T-helper 2 cell treated with Interferon-gamma antibody and Interleukin-4, amounts not matched to agents 5 μg/mL and 100 μg/mL, for 36 hours (primary cell): ENCODE measurements at regions not wholly inside any gene's neighbourhood (a gene's known extent, or its start where the extent isn't known, plus 50 kb on each side); places are given as distances from the start of the nearest gene placed in this dataset.
"Not testable (repeated sequence)": the region's sequence is repeated elsewhere in the genome, so short reads cannot be mapped to it uniquely, and the experiment has no call there.

Source experiments
- DNase-seq: peaks from one replicate; pipeline ENCODE4 v3.0.0; 2021; ENCODE audit warnings: low spot score
- H3K27ac Mint-ChIP-seq: one replicate; pipeline ENCODE4 v1.8.0; 2021; ENCODE audit warnings: mild to moderate bottlenecking, mixed read lengths
- H3K27me3 Mint-ChIP-seq: one replicate; pipeline ENCODE4 v1.8.0; 2021; ENCODE audit warnings: low read depth, mixed read lengths
- H3K36me3 Mint-ChIP-seq: one replicate; pipeline ENCODE4 v1.8.0; 2021; ENCODE audit warnings: low read depth, mixed read lengths
- H3K4me1 Mint-ChIP-seq: one replicate; pipeline ENCODE4 v1.8.0; 2021; ENCODE audit warnings: low read depth, mixed read lengths
- H3K4me3 Mint-ChIP-seq: one replicate; pipeline ENCODE4 v1.8.0; 2022; ENCODE audit warnings: mild to moderate bottlenecking, moderate library complexity, mixed read lengths
- H3K9me3 Mint-ChIP-seq: one replicate; pipeline ENCODE4 v1.8.0; 2021; ENCODE audit warnings: mixed read lengths

DNA sequence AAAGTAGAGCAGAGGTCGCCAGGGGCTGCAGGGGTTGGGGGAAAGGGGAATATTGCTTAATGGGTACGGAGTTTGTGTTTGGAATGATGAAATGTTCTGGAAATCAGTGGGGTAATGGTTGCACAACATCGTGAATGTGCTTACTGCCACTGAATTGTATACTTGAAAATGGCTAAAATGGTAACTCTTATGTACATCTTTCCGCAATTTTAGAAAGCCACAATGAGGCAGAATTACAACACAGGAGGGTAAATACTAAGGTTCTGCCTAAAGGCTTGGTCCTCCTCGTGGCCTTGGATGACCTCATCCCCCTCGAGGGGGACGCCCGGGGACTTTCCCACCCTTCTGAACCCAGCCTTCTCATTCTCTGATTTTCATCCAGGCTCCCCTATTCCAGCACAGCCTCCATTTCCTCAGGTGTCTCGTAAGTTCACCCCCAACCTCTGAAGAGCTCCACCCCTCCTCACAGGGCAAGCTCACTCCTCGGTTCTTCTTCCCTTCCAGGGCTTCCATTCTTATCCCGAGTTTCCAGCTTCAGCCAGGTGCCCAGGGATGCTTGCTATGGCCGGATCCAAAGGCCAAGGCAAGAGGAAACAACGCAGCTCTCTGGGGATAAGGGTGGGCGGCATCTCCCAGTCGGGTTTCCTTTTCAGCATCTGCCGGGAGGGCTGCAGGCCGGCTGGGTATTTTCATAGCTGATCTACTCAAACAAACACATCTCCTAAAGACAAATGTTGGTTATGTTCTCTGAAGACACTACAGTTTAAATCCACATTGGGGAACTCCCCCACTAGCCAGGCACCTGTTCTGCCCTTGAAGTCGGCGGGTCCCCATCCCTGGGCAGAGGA lies 71.3 kb upstream of the ACSL1 start:
- Mint-ChIP-seq H3K27ac (no peak overlapping the region), H3K4me3 (no peak overlapping the region), H3K9me3 (no peaks in the 10 kb centered on the region), H3K36me3 (no peaks in the 10 kb centered on the region), H3K27me3 (peaks cover 11% of the 10 kb centered on the region), H3K4me1 (no peaks in the 10 kb centered on the region)
- no peak for DNase-seq

- Mint-ChIP-seq H3K27ac (no peak overlapping the region), H3K27me3 (peaks cover 11% of the 10 kb centered on the region), H3K9me3 (no peaks in the 10 kb centered on the region), H3K4me1 (no peaks in the 10 kb centered on the region), H3K4me3 (no peak overlapping the region), H3K36me3 (no peaks in the 10 kb centered on the region)
- DNase-seq, result no peak
Observed at GRCh38 chr4:184897895-184898294, 72.1 kb upstream of the ACSL1 start.

DNA sequence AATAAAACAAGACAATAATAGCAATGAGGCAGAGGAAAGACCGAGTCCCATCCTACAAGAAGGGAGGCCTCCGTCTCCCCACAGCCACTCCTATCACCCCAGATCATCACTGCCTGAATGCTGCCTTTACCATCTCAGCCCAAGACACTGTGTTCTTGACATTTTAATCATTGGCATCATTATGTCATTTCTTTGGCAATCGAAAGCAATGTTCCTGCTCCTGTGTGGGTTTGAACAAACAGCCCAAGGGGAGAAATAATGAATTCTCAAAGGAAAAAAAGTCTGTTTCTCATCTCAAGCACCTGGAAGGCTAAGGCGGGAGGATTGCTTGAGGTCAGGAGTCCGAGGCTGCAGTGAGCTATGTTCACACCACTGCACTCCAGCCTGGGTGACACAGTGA lies 73.0 kb upstream of the ACSL1 start:
- DNase-seq, result no peak
- Mint-ChIP-seq H3K9me3 (no peaks in the 10 kb centered on the region), H3K27ac (no peak overlapping the region), H3K27me3 (peaks cover 6% of the 10 kb centered on the region), H3K36me3 (no peaks in the 10 kb centered on the region), H3K4me1 (no peaks in the 10 kb centered on the region), H3K4me3 (no peak overlapping the region)

DNA sequence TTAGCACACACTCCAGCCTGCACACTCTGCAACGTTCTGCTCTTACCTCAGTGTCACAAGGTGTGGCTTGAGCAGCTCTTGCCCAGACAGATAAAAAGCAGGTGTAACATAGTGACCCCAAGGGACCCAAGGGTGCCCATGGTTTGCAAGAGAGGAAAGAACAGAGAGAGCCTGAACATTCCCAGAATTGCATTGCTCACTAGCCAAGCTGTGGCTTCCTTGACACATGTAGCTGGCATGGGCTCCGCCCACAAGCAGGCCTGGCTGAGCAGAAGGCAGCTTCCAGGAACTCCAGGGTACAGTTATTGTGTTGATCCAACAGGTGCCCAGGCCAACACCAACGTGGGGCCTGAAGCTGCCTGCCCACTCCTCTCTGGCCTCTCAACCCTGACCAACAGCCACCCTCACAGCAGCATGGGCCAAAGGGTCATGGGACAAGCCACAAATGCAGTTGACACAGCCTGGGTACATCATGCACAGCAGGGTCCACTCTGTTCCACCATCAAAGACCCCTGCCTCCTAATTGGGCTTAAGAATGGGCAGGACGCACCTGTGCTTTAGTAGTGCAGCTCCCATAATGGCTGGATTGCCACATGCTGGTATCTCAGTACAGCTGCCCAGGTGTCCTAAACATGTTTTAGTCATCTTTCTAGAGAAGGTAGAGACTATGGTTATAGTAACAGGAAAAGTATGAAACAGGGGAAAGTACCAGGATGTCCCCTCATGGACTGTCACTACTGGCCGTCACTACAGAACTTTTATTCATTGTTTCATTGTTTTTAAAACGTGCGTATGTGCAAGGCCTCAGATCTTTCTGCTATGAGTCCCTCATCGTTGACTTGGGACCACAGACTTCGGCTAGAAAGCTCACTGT lies 73.7 kb upstream of the ACSL1 start:
- H3K9me3 Mint-ChIP-seq, result no peaks in the 10 kb centered on the region
- H3K36me3 Mint-ChIP-seq, result no peaks in the 10 kb centered on the region
- no peak overlapping the region for H3K4me3 Mint-ChIP-seq
- H3K4me1 Mint-ChIP-seq, result no peaks in the 10 kb centered on the region
- no peak overlapping the region for H3K27ac Mint-ChIP-seq
- no peak for DNase-seq
- peaks cover 2% of the 10 kb centered on the region for H3K27me3 Mint-ChIP-seq

DNA sequence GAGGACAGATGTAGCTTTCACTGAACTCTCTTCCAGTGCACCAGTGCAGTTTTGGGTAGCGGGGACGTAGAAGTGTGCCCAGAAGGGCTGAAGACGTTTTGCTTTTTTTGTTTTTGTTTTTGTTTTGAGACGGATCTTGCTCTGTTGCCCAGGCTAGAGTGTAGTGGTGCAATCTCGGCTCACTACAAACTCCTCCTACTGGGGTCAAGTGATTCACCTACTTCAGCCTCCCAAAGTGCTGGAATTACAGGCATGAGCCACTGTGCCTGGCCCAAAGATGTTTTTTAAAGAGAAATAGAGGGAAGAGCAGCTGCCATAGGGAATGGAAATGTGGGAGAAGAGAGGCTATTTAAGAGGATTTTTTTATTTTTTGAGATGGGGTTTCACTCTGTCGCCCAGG lies 74.4 kb upstream of the ACSL1 start:
- H3K4me1 Mint-ChIP-seq, result no peaks in the 10 kb centered on the region
- H3K4me3 Mint-ChIP-seq, result no peak overlapping the region
- no peak overlapping the region for H3K27ac Mint-ChIP-seq
- peaks cover under 1% of the 10 kb centered on the region for H3K27me3 Mint-ChIP-seq
- no peaks in the 10 kb centered on the region for H3K9me3 Mint-ChIP-seq
- no peaks in the 10 kb centered on the region for H3K36me3 Mint-ChIP-seq
- DNase-seq, result no peak

DNA sequence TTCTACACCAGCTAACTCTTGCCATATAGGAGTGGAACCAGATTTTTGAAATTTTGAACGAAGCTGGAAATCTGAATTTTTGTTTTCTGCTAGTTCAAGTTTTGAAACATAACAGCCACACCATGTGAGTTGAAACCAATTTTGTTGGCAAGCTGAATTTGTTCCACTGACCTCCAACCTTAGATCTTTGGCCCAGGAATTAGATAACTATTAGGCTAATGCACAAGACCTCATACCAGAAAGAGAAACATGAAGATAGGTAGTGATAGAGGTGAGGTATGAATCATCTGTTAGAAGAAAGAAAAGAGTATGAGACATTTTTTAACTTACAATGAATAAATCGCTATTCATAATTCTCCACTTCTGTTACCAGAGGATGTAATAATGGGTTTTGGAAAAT lies 76.8 kb upstream of the ACSL1 start:
- Mint-ChIP-seq H3K4me1 (peaks cover 2% of the 10 kb centered on the region), H3K4me3 (no peak overlapping the region), H3K9me3 (no peaks in the 10 kb centered on the region), H3K36me3 (no peaks in the 10 kb centered on the region), H3K27me3 (peaks cover 3% of the 10 kb centered on the region), H3K27ac (no peak overlapping the region)
- DNase-seq, result no peak

DNA sequence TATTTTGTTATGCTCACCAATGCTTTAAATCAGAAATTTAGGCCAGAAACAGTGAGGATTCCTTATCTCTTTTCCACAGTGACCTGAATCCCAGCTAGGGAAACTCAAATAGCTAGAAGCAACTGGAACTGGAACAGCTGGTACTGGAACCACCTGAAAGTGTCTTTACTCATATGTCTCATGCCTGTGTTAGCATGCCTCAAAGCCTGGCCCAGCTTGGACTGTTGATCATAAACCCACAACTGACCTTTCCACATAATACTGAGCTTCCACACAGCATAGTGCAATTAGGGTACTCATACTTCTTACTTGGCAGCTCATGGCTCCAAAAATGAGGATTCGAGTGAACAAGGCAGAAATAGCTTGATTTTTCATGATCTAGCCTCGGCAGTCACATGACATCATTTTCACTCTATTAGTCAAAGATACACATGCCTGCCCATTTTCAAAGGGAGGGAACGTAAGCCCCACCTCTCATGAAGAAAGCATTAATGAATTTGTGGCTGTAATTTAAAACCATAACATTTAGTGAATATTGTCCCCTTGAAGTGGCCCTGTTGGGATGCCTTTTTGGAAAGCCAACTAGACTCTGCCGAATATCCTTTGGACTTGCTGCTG lies 80.8 kb upstream of the ACSL1 start:
- peaks cover 10% of the 10 kb centered on the region for H3K4me1 Mint-ChIP-seq
- H3K9me3 Mint-ChIP-seq, result peaks cover 7% of the 10 kb centered on the region
- no peak overlapping the region for H3K4me3 Mint-ChIP-seq
- no peak overlapping the region for H3K27ac Mint-ChIP-seq
- no peaks in the 10 kb centered on the region for H3K36me3 Mint-ChIP-seq
- peaks cover 6% of the 10 kb centered on the region for H3K27me3 Mint-ChIP-seq
- no peak for DNase-seq

- Mint-ChIP-seq H3K27me3 (peaks cover 6% of the 10 kb centered on the region), H3K4me1 (peaks cover 10% of the 10 kb centered on the region), H3K36me3 (no peaks in the 10 kb centered on the region), H3K9me3 (peaks cover 13% of the 10 kb centered on the region), H3K4me3 (no peak overlapping the region), H3K27ac (no peak overlapping the region)
- no peak for DNase-seq
Observed at GRCh38 chr4:184907216-184907615, 81.4 kb upstream of the ACSL1 start.

DNA sequence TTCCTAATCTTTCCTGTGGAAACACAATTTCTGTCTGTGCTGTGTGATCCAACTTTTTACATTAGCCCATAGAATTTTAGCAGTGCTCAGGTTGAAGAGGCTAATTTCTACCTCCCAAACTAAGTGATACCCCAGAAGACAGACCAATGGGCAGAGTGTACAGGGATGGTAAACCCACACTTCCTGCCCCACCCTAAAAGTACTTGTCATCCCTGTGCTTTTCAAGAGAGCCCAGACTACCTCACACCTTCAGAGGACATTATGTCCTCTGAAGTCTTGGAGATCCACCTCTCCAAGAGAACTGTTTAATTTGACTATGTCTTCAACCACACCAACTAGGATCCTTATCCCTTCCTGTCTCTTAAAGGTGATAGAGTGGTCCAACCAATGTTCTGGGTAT lies 82.0 kb upstream of the ACSL1 start:
- Mint-ChIP-seq H3K27me3 (peaks cover 6% of the 10 kb centered on the region), H3K27ac (no peak overlapping the region), H3K4me1 (peaks cover 10% of the 10 kb centered on the region), H3K36me3 (no peaks in the 10 kb centered on the region), H3K9me3 (peaks cover 18% of the 10 kb centered on the region), H3K4me3 (no peak overlapping the region)
- no peak for DNase-seq

GRCh38 chr4:184911310-184911709 lies 85.5 kb upstream of the ACSL1 start:
- Mint-ChIP-seq H3K4me3 (no peak overlapping the region), H3K36me3 (no peaks in the 10 kb centered on the region), H3K27ac (no peak overlapping the region), H3K27me3 (peaks cover 9% of the 10 kb centered on the region), H3K4me1 (peaks cover 10% of the 10 kb centered on the region), H3K9me3 (peaks cover 18% of the 10 kb centered on the region)
- no peak for DNase-seq

- no peak overlapping the region for H3K27ac Mint-ChIP-seq
- no peak overlapping the region for H3K4me3 Mint-ChIP-seq
- H3K27me3 Mint-ChIP-seq, result peaks cover 9% of the 10 kb centered on the region
- H3K36me3 Mint-ChIP-seq, result no peaks in the 10 kb centered on the region
- no peak for DNase-seq
- H3K4me1 Mint-ChIP-seq, result peaks cover 2% of the 10 kb centered on the region
- H3K9me3 Mint-ChIP-seq, result peaks cover 18% of the 10 kb centered on the region
Observed at GRCh38 chr4:184913356-184914143, 87.8 kb upstream of the ACSL1 start.

DNA sequence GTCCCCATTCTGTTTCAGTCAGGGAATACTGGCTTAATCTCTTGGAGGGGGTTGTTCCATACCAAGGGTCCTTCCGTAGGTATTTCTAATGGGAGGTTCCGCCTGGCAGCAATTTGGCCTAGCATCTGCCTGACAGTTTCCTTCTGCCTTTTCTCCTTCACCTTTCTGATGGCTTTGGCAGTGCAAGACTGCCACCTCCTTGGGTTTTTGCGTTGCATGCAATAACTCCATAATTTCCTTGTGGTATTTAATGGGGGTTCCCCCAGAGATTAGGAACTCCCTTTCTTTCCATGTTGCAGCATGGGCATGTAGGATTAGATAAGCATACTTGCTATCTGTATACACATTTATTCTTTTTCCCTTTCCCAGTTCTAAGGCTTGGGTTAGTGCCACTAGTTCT lies 93.0 kb upstream of the ACSL1 start:
- not testable (repeated sequence) for DNase-seq, H3K4me1 Mint-ChIP-seq
- peaks cover 16% of the 10 kb centered on the region for H3K27me3 Mint-ChIP-seq

DNA sequence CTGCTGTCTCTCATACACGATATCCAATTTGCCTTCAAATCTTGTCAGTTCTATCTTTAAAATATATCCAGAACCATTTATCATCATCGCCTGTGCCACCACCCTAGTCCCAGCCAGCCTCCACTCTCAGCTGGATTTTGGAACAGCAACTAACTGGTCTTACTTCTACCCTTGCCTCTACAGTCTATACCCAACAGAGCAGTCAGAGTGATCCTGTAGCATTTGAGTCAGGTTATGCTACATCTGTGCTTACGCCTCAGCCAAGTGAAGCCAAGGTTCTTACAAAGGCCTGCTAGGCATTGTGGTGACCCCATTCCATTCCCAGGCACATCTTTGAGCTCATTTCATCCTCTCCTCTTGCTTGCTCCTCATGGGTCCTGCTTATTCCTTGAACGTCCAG lies 95.7 kb upstream of the ACSL1 start:
- no peaks in the 10 kb centered on the region for H3K9me3 Mint-ChIP-seq
- H3K27me3 Mint-ChIP-seq, result peaks cover 10% of the 10 kb centered on the region
- no peak overlapping the region for H3K27ac Mint-ChIP-seq
- H3K4me3 Mint-ChIP-seq, result no peak overlapping the region
- DNase-seq, result no peak
- no peaks in the 10 kb centered on the region for H3K36me3 Mint-ChIP-seq
- no peaks in the 10 kb centered on the region for H3K4me1 Mint-ChIP-seq

More for the DNA sequence above, 93.0 kb upstream of the ACSL1 start:
- not testable (repeated sequence) for H3K27ac Mint-ChIP-seq, H3K9me3 Mint-ChIP-seq, H3K4me3 Mint-ChIP-seq, H3K36me3 Mint-ChIP-seq
